ENCODE measurements at regions not wholly inside any gene's neighbourhood (a gene's known extent, or its start where the extent isn't known, plus 50 kb on each side); places are given as distances from the start of the nearest gene placed in this dataset.

GRCh38 chr5:87503004-87503403 is 90.3 kb upstream of the CCNH start:
- Histone ChIP-seq H3K4me3 (no peak overlapping the region), H3K9me3 (no peaks in the 10 kb centered on the region), H3K27ac (no peak overlapping the region), H3K4me1 (no peaks in the 10 kb centered on the region), H3K27me3 (no peaks in the 10 kb centered on the region), H3K36me3 (no peaks in the 10 kb centered on the region)
- 61 to 70% methylated on average over 2 of the region's 2 CpGs for WGBS, 2 donors
- no peak for TF ChIP-seq EP300 (IDR thresholded peaks at IDR 0.05)
- no peak for TF ChIP-seq POLR2AphosphoS5 (IDR thresholded peaks at IDR 0.05)
- TF ChIP-seq, protein P1, sequence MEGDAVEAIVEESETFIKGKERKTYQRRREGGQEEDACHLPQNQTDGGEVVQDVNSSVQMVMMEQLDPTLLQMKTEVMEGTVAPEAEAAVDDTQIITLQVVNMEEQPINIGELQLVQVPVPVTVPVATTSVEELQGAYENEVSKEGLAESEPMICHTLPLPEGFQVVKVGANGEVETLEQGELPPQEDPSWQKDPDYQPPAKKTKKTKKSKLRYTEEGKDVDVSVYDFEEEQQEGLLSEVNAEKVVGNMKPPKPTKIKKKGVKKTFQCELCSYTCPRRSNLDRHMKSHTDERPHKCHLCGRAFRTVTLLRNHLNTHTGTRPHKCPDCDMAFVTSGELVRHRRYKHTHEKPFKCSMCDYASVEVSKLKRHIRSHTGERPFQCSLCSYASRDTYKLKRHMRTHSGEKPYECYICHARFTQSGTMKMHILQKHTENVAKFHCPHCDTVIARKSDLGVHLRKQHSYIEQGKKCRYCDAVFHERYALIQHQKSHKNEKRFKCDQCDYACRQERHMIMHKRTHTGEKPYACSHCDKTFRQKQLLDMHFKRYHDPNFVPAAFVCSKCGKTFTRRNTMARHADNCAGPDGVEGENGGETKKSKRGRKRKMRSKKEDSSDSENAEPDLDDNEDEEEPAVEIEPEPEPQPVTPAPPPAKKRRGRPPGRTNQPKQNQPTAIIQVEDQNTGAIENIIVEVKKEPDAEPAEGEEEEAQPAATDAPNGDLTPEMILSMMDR (IDR thresholded peaks at IDR 0.05): no peak
- TF ChIP-seq POLR2A (IDR thresholded peaks at IDR 0.05): no peak
- intact Hi-C loops (cut with DNase I): no loop called here
- no peak for DNase-seq

GRCh38 chr5:87499478-87500410 is 87.0 kb upstream of the CCNH start:
- Histone ChIP-seq H3K27me3 (no peaks in the 10 kb centered on the region), H3K4me1 (no peaks in the 10 kb centered on the region), H3K9me3 (peaks cover 0 to 7% (median 0%) of the 10 kb centered on the region in 4 donors), H3K27ac (no peak overlapping the region), H3K4me3 (no peak overlapping the region), H3K36me3 (no peaks in the 10 kb centered on the region)
- intact Hi-C loops (cut with DNase I): no loop called here
- TF ChIP-seq POLR2A (IDR thresholded peaks at IDR 0.05) (no peak), EP300 (IDR thresholded peaks at IDR 0.05) (no peak), POLR2AphosphoS5 (IDR thresholded peaks at IDR 0.05) (no peak)
- TF ChIP-seq, protein P1 (IDR thresholded peaks at IDR 0.05): no peak
- DNase-seq: no peak
- WGBS, 2 donors: 81 to 87% methylated on average over 21 of the region's 21 CpGs

Measured in sigmoid colon (tissue), 6 donors.